ENCODE measurements at regions not wholly inside any gene's neighbourhood (a gene's known extent, or its start where the extent isn't known, plus 50 kb on each side); places are given as distances from the start of the nearest gene placed in this dataset.

- no peak overlapping the region for H3K27ac ChIP-seq (ENCODE audit: low read depth in 1 of 2, low read length in 2 of 2)
- no peaks in the 10 kb centered on the region for H3K4me1 ChIP-seq (ENCODE audit: control insufficient read depth in 4 of 4, insufficient read depth in 4 of 4, low read length in 3 of 4)
- TF ChIP-seq SP1 (IDR thresholded peaks at IDR 0.05), result no peak
- no peak for TF ChIP-seq GABPA (IDR thresholded peaks at IDR 0.05 in 1 of 2, conservative IDR thresholded peaks at IDR 0.05 in 1 of 2)
- TF ChIP-seq CTCF (IDR thresholded peaks at IDR 0.05; ENCODE audit: low read depth, low read length, missing input control), result no peak
- no peak for TF ChIP-seq TAF1 (conservative IDR thresholded peaks at IDR 0.05)
- no peak for TF ChIP-seq MAX (IDR thresholded peaks at IDR 0.05)
- TF ChIP-seq HNF4G (IDR thresholded peaks at IDR 0.05), result no peak
- TF ChIP-seq JUND (IDR thresholded peaks at IDR 0.05), result no peak
- no peak for TF ChIP-seq ATF3 (IDR thresholded peaks at IDR 0.05)
- no peak for TF ChIP-seq ZBTB33 (IDR thresholded peaks at IDR 0.05)
- no peak for TF ChIP-seq NR2F2 (IDR thresholded peaks at IDR 0.05)
- TF ChIP-seq FOXA1 (IDR thresholded peaks at IDR 0.05), result no peak
- no peaks in the 10 kb centered on the region for H3K36me3 ChIP-seq (ENCODE audit: control insufficient read depth in 4 of 4, insufficient read depth in 3 of 4, low read depth in 1 of 4, low read length in 3 of 4)
- H3K9ac ChIP-seq (ENCODE audit: low read depth in 1 of 2, low read length in 2 of 2), result no peak overlapping the region
- H3K27me3 ChIP-seq (ENCODE audit: control insufficient read depth in 4 of 4, insufficient read depth in 4 of 4, low read length in 3 of 4), result peaks cover 0 to 4% (median 0%) of the 10 kb centered on the region in 4 donors
- H3K9me3 ChIP-seq (ENCODE audit: control insufficient read depth in 4 of 4, low read length in 3 of 4), result no peaks in the 10 kb centered on the region
- no peak for DNase-seq (ENCODE audit: low spot score)
- 60% methylated on average over 2 of the region's 2 CpGs for WGBS
- H3K4me3 ChIP-seq (ENCODE audit: low read depth in 1 of 3, low read length in 3 of 3), result no peak overlapping the region
These were observed 593.9 kb downstream of the PYDC2 start for GRCh38 chr3:192054881-192055280.

GRCh38 chr3:192055946-192056345 is 595.0 kb downstream of the PYDC2 start:
- Histone ChIP-seq H3K36me3 (ENCODE audit: control insufficient read depth in 4 of 4, insufficient read depth in 3 of 4, low read depth in 1 of 4, low read length in 3 of 4) (no peaks in the 10 kb centered on the region), H3K4me1 (ENCODE audit: control insufficient read depth in 4 of 4, insufficient read depth in 4 of 4, low read length in 3 of 4) (no peaks in the 10 kb centered on the region), H3K27me3 (ENCODE audit: control insufficient read depth in 4 of 4, insufficient read depth in 4 of 4, low read length in 3 of 4) (peaks cover 0 to 4% (median 0%) of the 10 kb centered on the region in 4 donors), H3K9me3 (ENCODE audit: control insufficient read depth in 4 of 4, low read length in 3 of 4) (no peaks in the 10 kb centered on the region), H3K9ac (ENCODE audit: low read depth in 1 of 2, low read length in 2 of 2) (no peak overlapping the region), H3K4me3 (ENCODE audit: low read depth in 1 of 3, low read length in 3 of 3) (no peak overlapping the region), H3K27ac (ENCODE audit: low read depth in 1 of 2, low read length in 2 of 2) (no peak overlapping the region)
- TF ChIP-seq TAF1 (conservative IDR thresholded peaks at IDR 0.05), result no peak
- TF ChIP-seq FOXA2 (IDR thresholded peaks at IDR 0.05), result no peak
- no peak for TF ChIP-seq SP1 (IDR thresholded peaks at IDR 0.05)
- no peak for TF ChIP-seq ZBTB33 (IDR thresholded peaks at IDR 0.05)
- no peak for TF ChIP-seq JUND (IDR thresholded peaks at IDR 0.05)
- TF ChIP-seq YY1 (IDR thresholded peaks at IDR 0.05), result no peak
- whole genome bisulfite sequencing, result 42% methylated on average over 3 of the region's 3 CpGs
- no peak for DNase-seq (ENCODE audit: low spot score)

Data from liver (tissue), 8 donors.